ENCODE measurements at regions not wholly inside any gene's neighbourhood (a gene's known extent, or its start where the extent isn't known, plus 50 kb on each side); places are given as distances from the start of the nearest gene placed in this dataset.

- TF ChIP-seq, protein P1, sequence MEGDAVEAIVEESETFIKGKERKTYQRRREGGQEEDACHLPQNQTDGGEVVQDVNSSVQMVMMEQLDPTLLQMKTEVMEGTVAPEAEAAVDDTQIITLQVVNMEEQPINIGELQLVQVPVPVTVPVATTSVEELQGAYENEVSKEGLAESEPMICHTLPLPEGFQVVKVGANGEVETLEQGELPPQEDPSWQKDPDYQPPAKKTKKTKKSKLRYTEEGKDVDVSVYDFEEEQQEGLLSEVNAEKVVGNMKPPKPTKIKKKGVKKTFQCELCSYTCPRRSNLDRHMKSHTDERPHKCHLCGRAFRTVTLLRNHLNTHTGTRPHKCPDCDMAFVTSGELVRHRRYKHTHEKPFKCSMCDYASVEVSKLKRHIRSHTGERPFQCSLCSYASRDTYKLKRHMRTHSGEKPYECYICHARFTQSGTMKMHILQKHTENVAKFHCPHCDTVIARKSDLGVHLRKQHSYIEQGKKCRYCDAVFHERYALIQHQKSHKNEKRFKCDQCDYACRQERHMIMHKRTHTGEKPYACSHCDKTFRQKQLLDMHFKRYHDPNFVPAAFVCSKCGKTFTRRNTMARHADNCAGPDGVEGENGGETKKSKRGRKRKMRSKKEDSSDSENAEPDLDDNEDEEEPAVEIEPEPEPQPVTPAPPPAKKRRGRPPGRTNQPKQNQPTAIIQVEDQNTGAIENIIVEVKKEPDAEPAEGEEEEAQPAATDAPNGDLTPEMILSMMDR (conservative IDR thresholded peaks at IDR 0.05; ENCODE audit: low read length), result no peak
- TF ChIP-seq EZH2phosphoT487 (IDR thresholded peaks at IDR 0.05; ENCODE audit: borderline replicate concordance), result no peak
Observed at GRCh38 chr7:69283421-69283820, 314.9 kb upstream of the AUTS2 start.
